PC-3 (cell line): ENCODE measurements at regions not wholly inside any gene's neighbourhood (a gene's known extent, or its start where the extent isn't known, plus 50 kb on each side); places are given as distances from the start of the nearest gene placed in this dataset.

ENCODE experiments used
- ATAC-seq: fragments of 200-7000 bp; cut with Tn5 transposase; 2 replicates; pipeline ENCODE4 v1.9.1; 2020; ENCODE audit warnings: mild to moderate bottlenecking, moderate library complexity
- BruUV-seq: library from RNA; stranded (reverse); fragments of 400-500 nt; replicated peaks from 2 replicates; lab custom pipeline; 2021; lab: Mats Ljungman, UMichigan
- CTCF ChIA-PET: fragments of 300-600 bp; sonication (Branson Sonifier 250); formaldehyde crosslinking; loops from one replicate; lab custom pipeline; 2022; ENCODE audit warnings: antibody characterized with exemption; lab: Charles Lee
- POLR2A ChIA-PET: fragments of 300-600 bp; sonication (Branson Sonifier 250); formaldehyde crosslinking; loops from one replicate; lab custom pipeline; 2022; ENCODE audit warnings: antibody characterized with exemption; ENCODE audit not compliant: unreplicated experiment; lab: Charles Lee
- DNase-seq: peaks from one replicate; pipeline ENCODE4 v3.0.0-alpha.2; 2015
- H2AFZ ChIP-seq: fragments of 300-600 bp; sonication (generic); 2 replicates; pipeline ENCODE4 v1.6.0; 2016; ENCODE audit warnings: antibody characterized with exemption, low read length
- H3F3A ChIP-seq: fragments of 300-600 bp; sonication (generic); one replicate; pipeline ENCODE4 v1.6.0; 2017; ENCODE audit warnings: antibody characterized with exemption, low read length, control low read depth, mild to moderate bottlenecking; ENCODE audit not compliant: unreplicated experiment
- H3K27ac ChIP-seq: fragments of 300-600 bp; sonication (generic); 2 replicates; pipeline ENCODE4 v1.5.1; 2016; ENCODE audit warnings: mild to moderate bottlenecking, low read length
- H3K27me3 ChIP-seq: fragments of 300-600 bp; sonication (generic); 2 replicates; pipeline ENCODE4 v1.6.1; 2016; ENCODE audit warnings: low read length, mixed read lengths
- H3K36me3 ChIP-seq: fragments of 300-600 bp; sonication (generic); 2 replicates; pipeline ENCODE4 v1.6.1; 2016; ENCODE audit warnings: low read depth, mixed run types, low read length, mixed read lengths
- H3K4me1 ChIP-seq: fragments of 300-600 bp; sonication (generic); 2 replicates; pipeline ENCODE4 v1.5.1; 2016; ENCODE audit warnings: low read length; ENCODE audit not compliant: insufficient read depth
- H3K4me2 ChIP-seq: fragments of 300-600 bp; sonication (generic); 2 replicates; pipeline ENCODE4 v1.6.0; 2016; ENCODE audit warnings: low read length
- H3K4me3 ChIP-seq: fragments of 300-600 bp; sonication (generic); 2 replicates; pipeline ENCODE4 v1.5.1; 2016; ENCODE audit warnings: mild to moderate bottlenecking, low read length, mixed read lengths
- H3K79me2 ChIP-seq: fragments of 300-600 bp; sonication (generic); 2 replicates; pipeline ENCODE4 v1.6.1; 2017; ENCODE audit warnings: low read length, mixed read lengths
- H3K9ac ChIP-seq: fragments of 300-600 bp; sonication (generic); 2 replicates; pipeline ENCODE4 v1.6.0; 2016; ENCODE audit warnings: mild to moderate bottlenecking, low read length
- H3K9me2 ChIP-seq: fragments of 300-600 bp; sonication (generic); replicated peaks from 2 replicates; pipeline ENCODE4 v1.6.1; 2016; ENCODE audit warnings: mixed run types, low read length, mixed read lengths
- H3K9me3 ChIP-seq: fragments of 300-600 bp; sonication (generic); 2 replicates; pipeline ENCODE4 v1.6.1; 2016; ENCODE audit warnings: low read length, mixed read lengths
- H4K20me1 ChIP-seq: fragments of 300-600 bp; sonication (generic); 2 replicates; pipeline ENCODE4 v1.6.1; 2016; ENCODE audit warnings: low read length, mixed read lengths
- CTCF ChIP-seq: fragments of 300-600 bp; sonication (generic); conservative IDR thresholded peaks from 2 replicates; pipeline ENCODE4 v1.5.1; 2017; ENCODE audit warnings: antibody characterized with exemption, low read depth, mild to moderate bottlenecking, low read length
- EZH2 ChIP-seq: fragments of 300-600 bp; sonication (generic); IDR thresholded peaks from one replicate; pipeline ENCODE4 v1.6.1; 2017; ENCODE audit warnings: antibody characterized with exemption, mild to moderate bottlenecking, low read length; ENCODE audit not compliant: unreplicated experiment
- EZH2phosphoT487 ChIP-seq: fragments of 300-600 bp; sonication (generic); IDR thresholded peaks from 2 replicates; pipeline ENCODE4 v1.6.1; 2018; ENCODE audit warnings: mild to moderate bottlenecking, antibody characterized with exemption, low read length, borderline replicate concordance
- intact Hi-C: fragments of 100-400 bp; cut with micrococcal nuclease; formaldehyde crosslinking; loops from 2 replicates; pipeline ENCODE4 v1.9.0; 2023

- CTCF ChIA-PET, result no interaction called here
- Histone ChIP-seq H3K36me3 (no peaks in the 10 kb centered on the region), H3K27me3 (no peaks in the 10 kb centered on the region), H3F3A (no peaks in the 10 kb centered on the region), H3K27ac (no peak overlapping the region), H3K9me2 (no peaks in the 10 kb centered on the region), H3K4me1 (no peaks in the 10 kb centered on the region), H3K4me3 (no peak overlapping the region), H3K79me2 (no peaks in the 10 kb centered on the region), H3K9me3 (no peaks in the 10 kb centered on the region), H2AFZ (no peak overlapping the region), H3K4me2 (no peak overlapping the region), H4K20me1 (no peaks in the 10 kb centered on the region), H3K9ac (no peak overlapping the region)
- intact Hi-C loops, result no loop called here
- POLR2A ChIA-PET, result no interaction called here
- no TSS peak for BruUV-seq
- DNase-seq (no peak), ATAC-seq (no peak)
- TF ChIP-seq CTCF (no peak), EZH2phosphoT487 (no peak), EZH2 (no peak)
Observed at GRCh38 chr6:44528370-44528644, 140.8 kb downstream of the CDC5L start.

DNA sequence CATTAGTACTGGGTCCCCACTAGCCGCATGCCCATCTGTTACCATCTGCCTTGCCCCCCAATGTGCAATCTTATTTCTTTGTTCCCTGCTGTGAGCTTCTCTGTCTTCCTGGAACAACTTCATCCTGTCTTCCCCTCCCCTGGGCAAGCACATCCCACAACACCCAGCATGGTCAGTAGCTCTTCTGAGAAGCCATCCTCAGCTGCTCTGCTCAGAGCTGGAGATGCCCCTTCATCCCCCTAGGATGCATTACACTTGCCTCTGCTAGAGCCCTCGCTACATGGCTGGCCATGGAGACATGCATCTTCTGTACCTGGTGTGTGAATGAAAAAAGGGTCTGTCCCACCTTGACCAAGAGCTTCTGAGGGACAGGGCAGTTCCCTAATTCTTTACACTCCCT, 141.2 kb downstream of the CDC5L start:
- Histone ChIP-seq H3K9me2 (no peaks in the 10 kb centered on the region), H3K9me3 (no peaks in the 10 kb centered on the region), H3K4me3 (no peak overlapping the region), H2AFZ (no peak overlapping the region), H3K36me3 (no peaks in the 10 kb centered on the region), H3K27me3 (no peaks in the 10 kb centered on the region), H3K4me2 (no peak overlapping the region), H3K79me2 (no peaks in the 10 kb centered on the region), H4K20me1 (no peaks in the 10 kb centered on the region), H3K27ac (no peak overlapping the region), H3F3A (no peaks in the 10 kb centered on the region), H3K4me1 (no peaks in the 10 kb centered on the region), H3K9ac (no peak overlapping the region)
- intact Hi-C loops, result no loop called here
- no TSS peak for BruUV-seq
- TF ChIP-seq EZH2 (no peak), CTCF (no peak), EZH2phosphoT487 (no peak)
- ATAC-seq (no peak), DNase-seq (no peak)
- ChIA-PET CTCF (no interaction called here), POLR2A (no interaction called here)

DNA sequence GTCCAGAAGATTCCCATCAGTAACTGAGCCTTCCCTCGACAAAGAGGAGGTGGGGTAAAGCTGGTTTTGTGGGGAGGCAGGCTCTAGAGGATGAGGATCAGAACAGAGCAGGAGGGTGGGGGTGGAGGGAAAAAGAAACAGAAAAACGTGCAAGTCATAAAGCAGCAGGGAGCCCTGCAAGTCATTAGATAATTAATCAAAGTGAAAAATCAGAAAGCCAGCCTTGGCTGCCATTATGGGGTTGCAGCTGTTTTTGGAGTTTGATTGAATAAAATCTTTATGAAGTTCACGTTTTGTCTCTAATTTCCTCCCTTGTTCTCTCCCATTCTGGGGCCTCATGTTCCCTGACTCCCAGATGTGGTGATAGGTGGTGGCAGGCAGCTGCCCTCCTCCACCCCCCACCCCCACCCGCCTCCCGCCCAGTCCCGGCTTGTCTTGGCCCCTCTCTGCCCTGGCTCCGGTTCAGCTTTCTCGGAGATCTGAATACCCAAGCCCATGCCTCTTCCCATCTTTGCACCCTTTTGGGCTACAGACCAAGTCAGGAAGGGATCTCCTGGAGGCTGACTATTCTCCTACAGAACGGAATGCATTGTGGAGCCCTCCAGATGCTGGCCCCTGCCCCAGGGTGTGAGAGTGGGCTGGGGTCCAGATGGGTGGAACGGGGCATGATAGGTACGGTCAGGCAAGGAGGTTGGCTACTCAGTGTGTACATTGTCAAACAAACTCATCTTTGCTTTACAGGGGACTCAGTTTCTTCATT, 141.8 kb downstream of the CDC5L start:
- Histone ChIP-seq H3K27me3 (no peaks in the 10 kb centered on the region), H4K20me1 (no peaks in the 10 kb centered on the region), H3K9me2 (no peaks in the 10 kb centered on the region), H2AFZ (no peak overlapping the region), H3K9ac (no peak overlapping the region), H3K36me3 (no peaks in the 10 kb centered on the region), H3K4me1 (no peaks in the 10 kb centered on the region), H3K79me2 (no peaks in the 10 kb centered on the region), H3K4me3 (no peak overlapping the region), H3K4me2 (no peak overlapping the region), H3F3A (no peaks in the 10 kb centered on the region), H3K27ac (no peak overlapping the region), H3K9me3 (no peaks in the 10 kb centered on the region)
- ATAC-seq, result no peak
- intact Hi-C loops, result no loop called here
- TF ChIP-seq EZH2phosphoT487, result no peak
- CTCF ChIA-PET, result no interaction called here
- POLR2A ChIA-PET, result no interaction called here
- BruUV-seq, result no TSS peak
- no peak for DNase-seq
